ENCODE measurements at regions not wholly inside any gene's neighbourhood (a gene's known extent, or its start where the extent isn't known, plus 50 kb on each side); places are given as distances from the start of the nearest gene placed in this dataset.

DNA sequence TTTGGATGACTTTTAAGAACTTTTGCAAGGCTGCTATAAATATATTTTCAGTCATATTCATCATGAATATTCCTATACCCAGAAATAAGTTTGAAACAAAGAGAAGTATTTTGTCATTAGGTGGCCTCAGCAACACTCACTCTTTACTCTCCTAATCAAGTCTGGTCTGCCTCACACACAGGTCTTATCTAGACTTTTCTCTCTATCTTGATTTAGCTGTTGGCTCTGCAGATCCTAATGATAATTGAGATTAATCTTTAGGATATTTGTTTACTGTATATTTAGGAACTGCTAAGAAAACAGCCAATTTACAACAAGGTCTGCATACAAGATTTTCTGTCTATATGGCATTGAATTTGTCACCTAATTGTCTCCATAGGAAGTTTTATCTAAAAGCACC is 297.6 kb downstream of the PTEN start:
- TF ChIP-seq POLR2A (IDR thresholded peaks at IDR 0.05; ENCODE audit: low read length) (no peak), GATA1 (IDR thresholded peaks at IDR 0.05; ENCODE audit: low read depth, low read length) (no peak)

All from erythroblast (primary cell).